ENCODE measurements at regions not wholly inside any gene's neighbourhood (a gene's known extent, or its start where the extent isn't known, plus 50 kb on each side); places are given as distances from the start of the nearest gene placed in this dataset.
"Not testable (repeated sequence)": the region's sequence is repeated elsewhere in the genome, so short reads cannot be mapped to it uniquely, and the experiment has no call there.

- not testable (repeated sequence) for DNase-seq
Measured at GRCh38 chr5:30455484-30455883, 738.0 kb upstream of the CDH6 start.

- no peak for DNase-seq
Measured at GRCh38 chr5:30453168-30453567, 740.3 kb upstream of the CDH6 start.

DNA sequence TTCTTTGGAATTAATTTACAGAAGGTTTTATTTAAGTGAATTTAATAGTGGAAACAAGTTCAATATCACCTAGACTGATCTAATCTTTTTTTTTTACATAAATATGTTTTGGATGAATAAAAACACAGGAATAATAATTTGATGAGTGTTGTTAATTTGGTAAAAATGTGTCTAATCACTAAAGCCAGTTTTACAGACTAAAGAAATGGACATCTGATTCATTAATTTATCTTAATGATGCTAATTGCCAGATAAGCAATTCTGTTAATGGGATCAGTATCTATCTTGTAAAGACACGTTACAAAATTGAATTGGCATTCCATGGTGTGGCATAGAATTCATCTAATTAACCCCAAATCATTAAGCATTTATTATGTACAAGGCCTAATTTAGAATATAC lies 743.3 kb upstream of the CDH6 start:
- DNase-seq: no peak

GRCh38 chr5:30447431-30447830 lies 746.1 kb upstream of the CDH6 start:
- DNase-seq: no peak

DNA sequence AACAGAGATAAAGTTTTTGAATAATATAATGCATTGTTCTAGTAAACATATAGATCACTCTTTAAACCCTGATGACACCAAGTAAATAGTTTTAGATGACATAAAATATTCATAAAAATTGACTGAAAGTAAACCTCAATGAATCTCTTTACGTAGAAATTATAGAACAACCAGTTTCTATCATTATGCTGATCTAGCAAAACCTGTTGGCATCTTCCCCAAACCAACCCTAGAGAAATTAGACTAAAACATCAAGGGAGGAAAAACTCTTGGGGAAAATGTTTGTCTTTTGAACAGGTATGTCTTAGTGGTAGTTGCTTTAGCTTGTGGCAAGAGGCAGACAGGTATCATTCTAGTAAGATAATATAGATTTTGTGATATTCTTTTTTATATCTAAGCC lies 747.0 kb upstream of the CDH6 start:
- no peak for DNase-seq

DNA sequence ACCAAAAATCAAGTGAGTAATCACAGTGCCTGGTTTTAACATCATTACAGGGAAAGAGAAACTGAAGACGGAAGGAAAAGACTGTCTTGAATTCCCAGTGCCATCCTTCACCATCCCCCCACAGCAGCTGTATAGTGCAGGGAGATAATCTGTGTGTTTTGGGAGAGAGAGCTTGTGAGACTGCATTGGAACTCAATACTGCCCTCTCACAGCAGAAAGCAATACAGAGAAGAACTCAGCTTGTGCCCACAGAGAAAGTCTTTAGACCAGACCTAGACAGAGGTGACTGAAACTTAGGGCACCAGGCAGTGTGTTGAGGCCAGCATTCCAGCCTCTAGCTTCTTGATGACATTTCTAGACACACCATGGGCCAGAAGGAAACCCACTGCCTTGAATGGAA lies 754.7 kb upstream of the CDH6 start:
- DNase-seq: no peak

DNA sequence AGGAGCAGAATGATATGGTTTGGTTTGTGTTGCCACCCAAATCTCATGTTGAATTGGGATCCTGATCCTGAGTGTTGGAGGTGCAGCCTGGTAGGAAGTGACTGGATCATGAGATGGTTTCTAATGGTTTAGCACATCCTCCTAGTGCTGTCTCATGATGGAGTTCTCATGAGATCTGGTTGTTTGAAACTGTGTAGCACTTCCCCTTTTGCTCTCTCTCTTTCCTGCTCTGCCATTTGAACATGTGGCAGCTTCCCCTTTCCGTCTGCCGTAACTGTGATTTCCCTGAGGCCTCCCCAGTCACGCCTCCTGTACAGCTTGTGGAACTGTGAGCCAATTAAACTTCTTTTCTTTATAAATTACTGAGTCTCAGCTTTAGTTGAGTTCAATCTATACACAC lies 756.8 kb upstream of the CDH6 start:
- DNase-seq: no peak

DNA sequence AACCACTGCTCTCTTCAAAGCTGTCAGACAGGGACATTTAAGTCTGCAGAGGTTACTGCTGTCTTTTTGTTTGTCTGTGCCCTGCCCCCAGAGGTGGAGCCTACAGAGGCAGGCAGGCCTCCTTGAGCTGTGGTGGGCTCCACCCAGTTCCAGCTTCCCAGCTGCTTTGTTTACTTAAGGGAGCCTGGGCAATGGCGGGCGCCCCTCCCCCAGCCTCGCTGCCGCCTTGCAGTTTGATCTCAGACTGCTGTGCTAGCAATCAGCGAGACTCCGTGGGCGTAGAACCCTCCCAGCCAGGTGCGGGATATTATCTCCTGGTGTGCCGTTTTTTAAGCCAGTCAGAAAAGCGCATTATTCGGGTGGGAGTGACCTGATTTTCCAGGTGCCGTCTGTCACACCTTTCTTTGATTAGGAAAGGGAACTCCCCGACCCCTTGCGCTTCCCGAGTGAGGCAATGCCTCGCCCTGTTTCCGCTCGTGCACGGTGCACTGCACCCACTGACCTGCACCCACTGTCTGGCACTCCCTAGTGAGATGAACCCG lies 764.5 kb upstream of the CDH6 start:
- not testable (repeated sequence) for DNase-seq

DNA sequence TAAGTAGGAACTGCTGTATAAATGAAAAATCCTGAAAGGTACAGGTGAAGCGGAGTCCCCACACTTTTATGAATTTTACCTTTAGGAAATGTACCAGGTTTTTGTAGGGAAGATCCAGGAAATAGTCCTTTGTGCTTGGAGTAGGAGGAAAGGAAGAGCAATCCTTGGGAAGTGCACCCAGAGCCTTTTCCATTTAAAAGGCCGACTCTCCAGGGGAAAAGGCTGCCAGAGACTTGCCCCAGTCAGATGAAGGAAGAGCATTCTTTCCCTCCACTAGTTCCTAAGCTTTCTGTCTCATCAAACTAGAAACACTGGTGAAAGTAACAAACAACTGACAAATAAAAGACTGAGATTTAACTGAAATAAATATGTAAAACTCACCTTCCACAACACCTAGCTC lies 779.4 kb upstream of the CDH6 start:
- no peak for DNase-seq

DNA sequence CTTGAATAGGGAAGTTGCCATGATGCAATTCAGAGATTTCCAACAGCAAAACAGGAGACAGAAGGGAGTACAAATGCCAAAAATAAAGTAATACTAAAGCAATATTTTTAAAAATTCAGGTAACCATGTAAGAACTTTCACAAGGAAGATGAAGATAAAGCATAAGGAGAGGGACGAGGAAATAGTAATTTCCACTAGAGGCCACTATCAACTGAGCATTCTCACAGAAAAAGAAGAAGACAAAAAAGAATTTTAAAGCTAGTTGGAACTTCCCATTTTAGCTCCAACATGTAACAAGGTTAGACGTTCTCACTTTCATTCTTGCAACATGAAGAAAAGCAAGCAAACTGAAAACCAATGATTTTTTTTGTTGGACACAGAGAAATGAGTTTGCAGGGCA lies 779.9 kb upstream of the CDH6 start:
- no peak for DNase-seq

DNA sequence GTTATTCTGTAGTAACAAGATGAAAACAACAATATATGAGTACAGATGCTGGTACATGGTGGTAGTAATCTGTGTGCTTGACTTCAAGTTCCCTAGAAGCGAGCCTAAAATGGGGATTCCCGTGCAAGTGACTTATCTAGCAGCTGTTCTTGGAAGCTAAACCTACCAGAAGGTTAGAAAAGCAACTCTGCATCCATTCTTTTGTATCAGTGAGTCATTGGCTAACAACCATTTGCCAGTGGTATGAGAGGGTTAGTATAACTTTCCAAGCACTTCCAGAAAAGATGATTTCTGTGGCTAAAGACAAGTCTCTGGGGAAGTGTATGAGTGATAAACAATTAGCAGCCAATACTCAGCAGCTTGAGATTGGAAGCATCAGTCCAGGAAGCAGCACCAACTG lies 787.7 kb upstream of the CDH6 start:
- DNase-seq: no peak

GRCh38 chr5:30401479-30402058 lies 791.9 kb upstream of the CDH6 start:
- DNase-seq: no peak

DNA sequence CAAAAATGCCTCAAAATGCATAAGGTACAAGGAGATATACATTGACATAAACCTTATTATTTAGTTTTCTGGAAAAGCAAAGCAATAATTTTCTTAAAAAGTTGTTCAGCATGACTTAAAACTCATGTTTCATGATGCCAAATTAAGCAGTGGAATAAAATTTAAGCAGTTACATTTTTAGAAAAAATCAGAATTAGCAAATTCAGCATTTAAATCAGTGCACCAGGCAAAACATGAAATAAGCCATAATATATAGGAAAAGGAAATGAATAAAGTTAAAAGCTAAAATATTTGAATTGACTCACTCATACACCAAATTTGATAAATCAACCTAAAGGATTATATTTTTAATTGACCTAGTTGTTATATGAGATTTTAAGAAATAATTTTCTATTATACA lies 795.1 kb upstream of the CDH6 start:
- no peak for DNase-seq

DNA sequence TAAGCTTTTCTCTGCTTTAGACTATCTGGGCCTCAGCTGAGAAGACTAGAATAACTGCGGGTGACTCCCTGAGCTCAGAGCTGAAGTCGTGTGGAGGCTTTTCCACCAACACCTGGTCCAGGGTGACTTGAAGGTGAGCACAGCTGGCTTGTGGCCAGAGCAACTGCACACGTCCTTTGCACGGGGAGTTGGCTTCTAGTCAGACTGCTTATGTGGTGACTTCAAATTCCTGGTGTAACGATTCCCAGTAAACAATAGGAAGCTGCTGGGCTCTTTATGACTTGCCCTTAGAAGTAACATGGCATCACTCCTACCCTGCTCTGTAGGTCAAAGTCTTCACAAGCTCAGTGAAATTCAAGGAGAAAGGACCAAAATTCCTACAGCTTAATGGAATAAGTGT lies 800.6 kb upstream of the CDH6 start:
- no peak for DNase-seq

DNA sequence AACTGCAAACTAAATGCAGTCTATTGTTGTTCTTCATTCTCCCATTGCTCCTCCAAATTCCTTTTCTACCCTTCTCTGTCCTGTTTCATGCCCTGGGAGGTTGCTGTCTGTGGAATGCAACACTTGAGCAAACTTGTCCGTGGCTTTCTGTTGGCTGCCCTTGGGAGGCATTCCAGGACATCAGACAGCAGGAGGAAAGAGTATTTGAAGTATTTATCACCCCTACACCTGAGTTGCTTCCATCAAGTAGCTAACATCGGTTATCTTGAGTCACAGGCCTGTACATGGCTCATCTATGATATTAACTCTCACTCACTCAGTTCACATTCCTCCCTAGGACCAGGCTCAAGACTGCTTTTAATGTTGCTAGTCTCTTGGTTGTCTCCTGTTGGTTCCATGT lies 803.4 kb upstream of the CDH6 start:
- no peak for DNase-seq

DNA sequence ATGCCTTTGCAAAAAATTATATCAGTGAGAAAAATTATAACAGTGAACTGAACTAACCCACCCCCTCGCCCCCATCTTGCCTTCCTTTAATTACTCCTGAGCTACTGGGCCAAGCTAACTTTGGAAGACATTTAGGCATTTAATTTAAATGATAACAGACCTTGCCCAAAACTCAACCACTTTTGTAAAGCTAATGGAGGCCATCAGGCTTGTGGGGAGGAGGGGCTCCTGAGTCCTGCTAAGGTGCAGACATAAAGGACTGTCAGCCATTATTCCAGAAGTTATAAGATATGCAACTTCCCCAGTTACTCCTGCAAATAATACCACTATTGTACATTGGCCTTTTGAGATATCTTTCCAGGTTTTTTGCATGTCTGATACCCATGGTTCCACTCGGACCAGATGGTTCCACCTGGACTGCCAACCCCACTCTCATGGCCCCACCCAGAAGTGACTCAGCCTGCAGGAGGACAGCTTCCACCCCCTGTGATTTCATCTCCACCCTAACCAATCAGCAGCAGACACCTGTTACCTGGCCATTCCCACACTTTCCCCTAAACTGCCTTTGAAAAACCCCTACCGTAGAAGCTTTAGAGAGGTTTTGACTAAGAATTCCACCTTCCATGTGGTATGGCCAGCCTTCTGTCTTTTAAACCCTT lies 805.4 kb upstream of the CDH6 start:
- DNase-seq: no peak

DNA sequence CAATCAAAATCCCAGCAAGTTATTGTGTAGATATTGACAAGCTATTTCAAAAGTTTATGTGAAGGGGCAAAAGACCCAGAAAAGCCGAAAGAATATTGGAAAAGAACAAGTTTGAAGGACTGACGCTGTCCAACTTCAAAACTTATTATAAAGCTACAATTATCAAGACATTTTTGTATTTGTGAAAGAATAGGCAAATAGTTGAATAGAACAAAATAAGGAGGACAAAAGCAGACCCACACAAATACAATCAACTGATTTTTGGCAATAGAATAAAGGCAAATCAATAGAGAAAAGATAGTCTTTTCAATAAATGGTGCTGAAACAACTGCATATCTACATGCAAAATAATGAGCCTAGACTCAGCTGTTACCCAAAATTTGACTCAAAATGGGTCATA lies 807.7 kb upstream of the CDH6 start:
- no peak for DNase-seq

DNA sequence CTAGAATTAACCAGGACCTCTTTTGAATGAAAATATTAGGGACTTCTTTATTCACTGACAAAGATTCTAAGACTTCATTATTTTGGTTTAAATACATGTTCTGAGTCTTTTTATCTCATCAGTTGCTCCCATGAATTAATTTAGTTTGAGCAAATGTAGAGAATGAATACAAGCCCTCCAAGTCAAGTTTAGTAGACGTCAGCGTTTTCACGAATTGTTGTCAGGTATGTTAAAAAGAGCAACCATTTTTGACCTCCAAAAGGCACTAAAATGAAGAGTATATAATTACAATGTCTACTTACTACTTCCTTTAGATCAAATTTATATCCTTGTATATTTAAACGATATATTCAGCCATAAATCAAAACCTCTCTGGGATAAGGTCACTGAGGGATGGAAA lies 809.3 kb upstream of the CDH6 start:
- no peak for DNase-seq

- no peak for DNase-seq
Measured at GRCh38 chr5:30380228-30380627, 813.3 kb upstream of the CDH6 start.

DNA sequence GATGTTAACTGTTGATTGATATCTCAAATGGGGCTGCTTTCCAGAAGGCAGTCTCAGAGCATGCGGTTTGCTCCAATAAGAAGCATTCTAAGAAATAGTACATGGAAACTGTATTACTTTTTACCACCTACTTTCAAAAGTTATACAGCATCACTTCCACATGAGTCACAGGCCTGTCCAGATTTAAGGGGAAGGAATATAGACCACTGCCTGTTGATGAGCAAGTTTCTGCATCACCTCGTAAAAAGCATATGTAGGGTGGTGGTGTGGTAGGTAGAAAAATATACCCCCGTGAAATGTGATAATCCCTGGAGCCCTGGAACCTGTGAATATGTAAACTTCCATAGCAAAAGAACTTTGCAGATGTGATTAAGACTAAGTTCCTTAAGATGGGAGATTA lies 816.6 kb upstream of the CDH6 start:
- DNase-seq: no peak

- no peak for DNase-seq
Measured at GRCh38 chr5:30368064-30368463, 825.4 kb upstream of the CDH6 start.

DNA sequence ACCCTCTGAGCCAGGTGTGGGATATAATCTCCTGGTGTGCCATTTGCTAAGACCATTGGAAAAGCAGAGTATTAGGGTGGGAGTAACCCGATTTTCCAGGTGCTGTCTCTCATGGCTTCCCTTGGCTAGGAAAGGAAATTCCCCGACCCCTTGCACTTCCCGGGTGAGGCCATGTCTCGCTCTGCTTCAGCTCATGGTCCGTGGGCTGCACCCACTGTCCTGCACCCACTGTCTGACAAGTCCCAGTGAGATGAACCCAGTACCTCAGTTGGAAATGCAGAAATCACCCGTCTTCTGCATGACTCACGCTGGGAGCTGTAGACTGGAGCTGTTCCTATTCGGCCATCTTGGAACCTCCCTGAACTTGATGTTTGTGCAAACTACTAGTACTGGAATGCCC lies 828.5 kb upstream of the CDH6 start:
- DNase-seq: not testable (repeated sequence)

DNA sequence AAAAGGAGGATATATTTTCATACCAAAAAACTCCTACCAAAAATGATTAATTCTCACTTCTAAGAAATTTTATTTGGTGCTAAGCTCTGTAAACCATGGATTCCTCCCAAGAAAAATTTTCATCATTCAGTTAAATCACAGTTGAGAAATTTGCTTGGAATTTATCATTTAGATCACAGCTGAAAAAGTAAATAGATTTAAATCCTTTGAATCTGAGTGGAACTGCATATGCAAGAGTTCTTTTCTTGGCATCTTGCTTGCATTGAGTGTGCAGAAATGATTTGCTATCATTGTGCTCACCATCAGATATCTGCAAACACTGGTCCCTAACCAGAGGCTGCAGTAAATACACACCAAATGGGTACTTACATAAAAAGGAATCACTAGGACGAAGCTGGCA lies 836.1 kb upstream of the CDH6 start:
- no peak for DNase-seq

DNA sequence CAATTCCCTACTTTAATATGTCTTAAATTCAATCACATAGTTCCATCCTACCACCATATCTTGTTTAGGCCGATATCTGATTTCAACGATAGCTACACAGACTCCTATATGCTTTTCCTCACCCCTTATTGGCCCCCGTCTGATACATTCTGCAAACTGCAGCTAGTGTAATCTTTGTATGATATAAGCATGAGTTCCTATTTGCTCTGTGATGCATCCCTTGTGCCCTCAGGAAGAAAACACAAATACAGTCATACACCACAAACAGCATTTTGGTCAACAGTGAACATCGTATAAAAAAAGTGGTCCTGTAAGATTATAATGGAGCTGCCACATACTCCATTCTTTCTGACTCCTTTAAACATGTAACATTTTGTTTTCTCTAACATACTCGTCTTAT lies 837.8 kb upstream of the CDH6 start:
- no peak for DNase-seq

GRCh38 chr5:30347858-30348257 lies 845.6 kb upstream of the CDH6 start:
- DNase-seq: no peak
